ENCODE measurements at regions not wholly inside any gene's neighbourhood (a gene's known extent, or its start where the extent isn't known, plus 50 kb on each side); places are given as distances from the start of the nearest gene placed in this dataset.

DNA sequence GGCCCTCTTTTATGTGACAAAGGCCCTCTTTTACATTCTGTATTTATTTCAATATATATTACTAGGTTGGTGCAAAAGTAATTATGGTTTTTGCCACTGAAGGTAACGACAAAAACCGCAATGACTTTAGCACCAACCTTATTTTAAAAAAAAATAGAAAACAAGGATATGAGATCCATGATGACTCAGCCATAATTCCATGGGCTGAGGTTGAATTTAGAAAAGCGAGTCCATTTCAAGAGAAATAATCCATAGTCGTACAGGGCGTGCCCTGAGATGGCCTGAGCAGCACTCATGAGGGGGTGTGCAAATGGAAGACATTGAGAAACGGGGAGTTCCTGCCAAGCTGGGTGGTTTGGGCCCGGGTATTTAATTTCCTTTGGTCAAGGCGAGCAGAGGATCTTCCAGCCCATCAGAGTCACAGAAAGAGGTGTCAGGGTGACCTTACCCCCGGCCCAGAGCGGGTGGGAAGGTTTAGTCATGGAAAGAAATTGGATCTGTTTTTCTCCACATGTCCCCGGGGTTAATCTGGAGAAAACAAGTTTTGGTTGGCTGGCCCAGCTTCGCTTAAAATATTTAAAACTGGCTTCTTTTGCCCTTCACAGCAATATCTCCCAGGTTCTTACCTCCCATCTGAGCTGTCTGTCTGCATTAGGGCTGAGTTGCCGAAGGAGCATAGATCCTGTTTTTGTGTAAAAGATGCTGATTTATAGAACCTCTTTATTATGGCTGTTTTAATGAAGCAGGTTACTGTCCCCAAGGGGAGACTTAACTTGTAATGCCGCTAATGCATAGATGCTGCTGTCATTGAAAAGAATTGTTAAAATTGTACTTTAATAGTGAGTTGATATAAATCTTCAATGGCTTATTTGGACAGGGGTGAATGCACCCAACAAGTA lies 255.6 kb downstream of the PREX1 start:
- DNase-seq: peak; percentile 19

DNA sequence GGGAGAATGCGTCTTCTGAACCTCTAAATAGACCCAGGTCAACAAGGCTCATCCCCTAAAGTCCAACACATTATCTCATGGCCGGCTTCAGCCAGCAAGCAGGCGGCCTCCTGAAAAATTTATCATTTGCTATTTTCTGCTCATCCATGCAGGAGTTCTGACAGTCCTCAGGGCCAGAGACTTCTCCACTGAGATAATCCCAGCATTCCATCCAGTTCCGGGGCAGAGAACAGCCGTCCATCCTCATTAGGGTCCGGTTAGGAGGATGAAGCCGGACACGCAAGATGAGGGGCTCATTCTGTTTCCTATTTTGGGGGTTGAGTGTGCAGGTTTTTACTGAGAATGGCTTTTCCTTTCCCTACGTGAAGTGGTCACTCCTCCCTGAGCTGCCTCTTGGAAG lies 258.1 kb downstream of the PREX1 start:
- no peak for DNase-seq

DNA sequence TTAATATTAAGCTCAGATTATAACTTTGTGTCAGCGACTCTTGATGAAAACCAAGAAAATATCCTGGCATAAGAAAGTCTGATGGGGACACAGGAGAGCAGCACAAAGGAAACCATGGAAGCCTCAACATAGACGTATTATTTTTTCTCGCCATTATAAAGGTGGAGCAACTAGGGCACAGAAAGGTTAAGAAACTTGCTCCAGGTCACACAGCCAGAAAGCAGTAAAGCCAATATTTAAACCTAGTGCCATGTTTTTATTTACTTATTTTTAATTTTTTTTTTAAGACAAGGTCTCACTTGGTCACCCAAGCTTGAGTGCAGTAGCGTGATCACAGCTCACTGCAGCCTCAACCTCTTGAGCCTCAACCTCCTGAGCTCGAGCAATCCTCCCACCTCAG lies 259.3 kb downstream of the PREX1 start:
- DNase-seq: no peak

DNA sequence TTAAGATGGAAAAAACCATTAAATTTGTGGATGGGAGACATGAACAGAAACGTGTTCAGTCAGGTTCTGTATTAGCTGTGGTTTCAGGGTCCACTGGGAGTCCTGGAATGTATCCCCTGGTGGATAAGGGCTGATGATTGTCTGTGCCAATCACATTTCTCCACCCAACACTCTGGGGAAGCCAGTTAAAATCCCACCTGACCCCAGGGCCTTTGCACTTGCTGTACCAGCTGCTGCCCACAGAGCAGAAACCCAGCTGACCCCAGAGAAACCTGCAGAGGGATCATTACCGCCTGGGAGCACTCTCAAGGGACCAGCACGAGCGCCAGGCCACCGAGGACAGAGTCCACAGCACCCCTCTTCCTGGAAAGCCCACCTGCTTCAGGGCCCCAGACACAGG lies 260.7 kb downstream of the PREX1 start:
- DNase-seq: peak; percentile 20

DNA sequence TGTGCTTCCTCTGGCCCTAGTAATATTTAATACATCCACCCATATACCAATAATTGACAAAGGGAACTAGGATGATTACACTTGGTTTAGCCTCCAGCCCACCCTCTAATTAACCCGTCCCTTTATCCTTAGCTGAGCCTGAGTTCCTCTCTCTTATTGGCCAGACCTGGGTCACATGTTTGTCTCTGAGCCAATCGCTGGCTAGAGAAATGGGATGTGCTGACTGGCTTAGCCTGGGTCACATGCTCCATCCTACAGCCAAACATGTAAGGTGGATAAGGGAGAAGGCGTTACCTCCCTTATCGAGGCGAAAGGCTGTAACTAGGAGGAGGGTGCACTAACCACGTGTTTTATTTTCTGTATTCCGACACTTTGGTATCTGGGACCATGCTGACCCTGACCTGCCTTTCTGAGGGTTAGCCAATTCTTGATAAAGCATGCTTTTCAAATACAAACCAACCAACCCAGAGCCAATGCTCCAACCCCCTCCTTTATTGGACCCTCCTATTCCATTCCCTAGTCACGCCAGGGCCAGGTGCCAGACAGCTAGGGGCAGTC lies 262.7 kb downstream of the PREX1 start:
- DNase-seq: no peak

DNA sequence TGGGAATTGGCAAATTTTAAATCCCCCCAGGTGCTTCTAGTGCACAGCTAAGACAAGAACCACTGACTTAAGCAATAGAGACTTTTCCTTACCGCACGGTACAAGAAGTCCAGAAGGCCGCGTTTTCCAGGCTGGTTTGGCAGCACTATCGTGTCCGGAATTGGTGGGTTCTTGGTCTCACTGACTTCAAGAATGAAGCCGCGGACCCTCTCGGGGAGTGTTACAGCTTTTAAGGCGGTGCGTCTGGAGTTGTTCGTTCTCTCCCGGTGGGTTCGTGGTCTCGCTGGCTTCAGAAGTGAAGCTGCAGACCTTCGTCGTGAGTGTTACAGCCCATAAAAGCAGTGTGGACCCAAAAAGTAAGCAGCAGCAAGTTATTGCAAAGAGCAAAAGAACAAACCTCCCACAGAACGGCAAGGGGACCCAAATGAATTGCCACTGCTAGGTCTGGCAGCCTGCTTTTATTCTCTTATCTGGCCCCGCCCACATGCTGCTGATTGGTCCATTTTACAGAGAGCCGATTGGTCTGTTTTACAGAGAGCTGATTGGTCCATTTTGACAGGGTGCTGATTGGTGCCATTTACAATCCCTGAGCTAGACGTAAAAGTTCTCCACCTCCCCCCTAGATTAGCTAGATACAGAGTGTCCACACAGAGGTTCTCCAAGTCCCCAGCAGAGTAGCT lies 264.5 kb downstream of the PREX1 start:
- DNase-seq: no peak

DNA sequence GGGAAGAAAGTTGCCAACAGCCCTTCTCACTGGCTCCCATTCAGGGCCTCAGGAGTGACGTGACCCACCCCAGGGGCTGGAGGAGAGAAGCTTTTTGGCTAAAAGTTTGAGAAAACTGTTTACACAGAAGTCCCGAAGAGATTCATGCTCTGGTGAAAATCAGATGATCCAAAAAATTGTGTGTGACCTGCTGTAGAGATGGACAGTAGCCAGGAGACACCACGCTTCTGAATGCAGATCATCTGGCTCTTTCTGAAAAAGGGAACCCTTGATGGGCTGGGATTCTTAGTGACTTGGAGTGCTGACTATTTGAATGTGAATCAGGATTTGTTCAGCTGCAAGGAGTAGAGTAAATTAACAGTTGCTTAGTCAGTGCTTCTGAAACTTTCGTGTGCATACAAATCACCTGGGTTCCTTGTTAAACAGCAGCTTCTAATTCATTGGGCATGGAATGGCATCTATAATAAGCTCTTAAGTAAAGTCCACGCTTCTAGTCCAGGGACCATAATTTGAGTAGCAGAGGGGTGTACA lies 265.1 kb downstream of the PREX1 start:
- DNase-seq: no peak

DNA sequence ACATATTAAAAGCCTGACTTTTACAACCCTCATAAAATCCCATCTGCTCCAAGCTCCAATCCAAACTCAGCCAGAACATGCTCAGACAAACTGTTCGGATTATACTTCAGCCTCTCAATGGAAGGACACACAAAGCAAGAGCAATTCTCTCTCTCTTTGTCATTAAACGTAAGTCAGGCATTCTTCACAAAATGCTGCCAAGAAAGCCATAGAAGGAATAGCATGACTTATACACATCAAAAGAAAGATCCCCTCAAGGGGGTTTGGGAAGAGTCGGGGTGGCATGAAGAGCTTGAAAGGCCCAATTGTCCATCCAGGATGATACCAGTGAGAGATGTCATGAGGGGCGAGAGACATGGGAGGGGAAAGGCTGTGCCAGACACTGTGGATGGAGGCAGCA lies 268.9 kb downstream of the PREX1 start:
- DNase-seq: peak; percentile 57

DNA sequence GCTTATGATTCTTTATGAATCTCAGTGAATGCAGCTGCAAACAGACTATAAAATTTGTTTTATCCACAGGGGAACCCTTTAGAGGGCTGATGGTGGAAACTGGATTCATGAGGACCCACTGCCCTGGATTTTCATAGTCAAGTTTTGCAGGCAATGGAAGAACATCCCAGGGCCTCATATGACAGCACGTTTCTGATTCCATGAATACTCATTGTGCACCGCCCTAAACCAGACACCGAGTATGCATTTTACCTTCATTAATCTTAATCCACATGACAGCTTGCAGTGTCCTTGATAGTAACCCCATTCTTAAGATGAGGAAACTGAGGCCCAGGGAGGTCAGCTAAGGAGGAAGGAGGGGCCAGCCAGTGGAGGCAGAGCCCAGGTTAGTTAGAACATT lies 270.4 kb downstream of the PREX1 start:
- DNase-seq: no peak

DNA sequence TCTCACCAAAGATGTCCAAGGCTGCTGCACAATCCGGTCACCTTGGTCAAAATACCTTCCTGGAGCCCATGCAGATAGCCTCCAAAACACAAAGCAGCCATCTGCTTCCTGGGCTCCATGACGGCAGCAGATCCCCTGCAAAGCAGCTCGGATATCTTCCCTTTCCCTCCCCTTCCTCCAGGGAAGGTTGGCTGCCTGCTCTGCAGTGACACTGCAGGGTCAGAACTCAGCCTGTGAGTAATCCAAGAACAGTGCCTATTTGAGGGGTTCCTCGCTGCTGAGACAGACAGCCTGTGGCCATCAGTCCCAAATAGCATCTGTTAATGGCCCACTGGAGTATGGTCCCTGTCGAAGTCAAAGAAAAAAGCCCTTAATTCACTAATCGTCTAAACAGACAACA lies 270.8 kb downstream of the PREX1 start:
- peak; percentile 77 for DNase-seq

DNA sequence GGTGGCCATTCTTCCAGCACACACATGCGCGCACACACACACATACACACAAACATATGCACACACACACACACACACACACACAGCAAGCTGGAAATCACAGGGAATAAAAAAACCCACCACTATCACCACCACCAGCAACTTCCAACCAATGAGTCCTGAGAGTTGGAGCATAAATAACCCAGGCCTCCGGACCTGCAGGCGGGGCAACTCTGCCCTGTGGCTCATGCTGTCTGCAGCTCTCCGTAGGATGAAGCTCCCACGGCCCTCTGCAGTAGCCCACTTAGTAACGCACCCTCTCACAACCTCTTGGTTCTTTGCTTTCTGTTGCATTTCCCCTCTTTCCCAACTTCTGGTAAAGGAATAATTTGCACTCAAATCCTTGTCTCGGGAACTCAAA lies 275.2 kb downstream of the PREX1 start:
- no peak for DNase-seq

DNA sequence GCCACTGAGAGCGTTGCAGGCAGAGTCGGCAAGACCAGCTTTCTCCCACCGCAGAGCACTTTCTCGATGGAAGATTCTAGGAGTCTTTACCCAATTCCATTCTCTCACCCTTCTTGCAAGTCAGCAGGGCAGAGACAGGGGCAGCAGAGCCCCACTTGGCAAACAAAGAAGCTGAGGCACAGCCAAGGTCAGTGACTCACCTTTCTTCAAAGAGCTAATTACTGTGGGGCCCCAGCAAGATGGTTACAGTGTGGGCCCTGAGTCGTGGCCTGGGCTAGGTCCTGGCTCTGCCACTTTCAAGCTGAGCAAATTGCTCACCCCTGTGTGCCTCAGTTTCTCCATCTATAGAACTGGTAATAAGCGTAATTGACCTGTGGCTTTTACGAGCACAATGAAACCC lies 277.0 kb downstream of the PREX1 start:
- DNase-seq: no peak

DNA sequence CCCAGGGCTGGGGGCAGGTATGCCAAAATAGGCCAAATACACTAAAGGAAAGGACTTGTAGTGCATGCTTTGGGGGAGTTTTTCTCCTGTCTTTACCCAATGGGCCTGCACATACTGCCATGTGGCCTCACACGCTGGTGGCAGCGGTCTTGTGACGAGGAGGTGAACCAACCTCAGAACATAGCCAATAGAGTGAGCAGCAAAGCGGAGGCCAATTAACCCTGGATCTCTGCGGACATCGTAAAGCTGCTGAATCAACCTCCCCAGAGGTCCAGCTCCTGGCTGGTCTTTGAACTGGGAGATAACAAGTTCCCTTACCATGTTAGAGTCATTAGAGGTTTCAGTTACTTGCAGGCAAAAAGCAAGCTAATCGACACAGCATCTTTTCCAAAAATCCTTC lies 280.1 kb downstream of the PREX1 start:
- no peak for DNase-seq

DNA sequence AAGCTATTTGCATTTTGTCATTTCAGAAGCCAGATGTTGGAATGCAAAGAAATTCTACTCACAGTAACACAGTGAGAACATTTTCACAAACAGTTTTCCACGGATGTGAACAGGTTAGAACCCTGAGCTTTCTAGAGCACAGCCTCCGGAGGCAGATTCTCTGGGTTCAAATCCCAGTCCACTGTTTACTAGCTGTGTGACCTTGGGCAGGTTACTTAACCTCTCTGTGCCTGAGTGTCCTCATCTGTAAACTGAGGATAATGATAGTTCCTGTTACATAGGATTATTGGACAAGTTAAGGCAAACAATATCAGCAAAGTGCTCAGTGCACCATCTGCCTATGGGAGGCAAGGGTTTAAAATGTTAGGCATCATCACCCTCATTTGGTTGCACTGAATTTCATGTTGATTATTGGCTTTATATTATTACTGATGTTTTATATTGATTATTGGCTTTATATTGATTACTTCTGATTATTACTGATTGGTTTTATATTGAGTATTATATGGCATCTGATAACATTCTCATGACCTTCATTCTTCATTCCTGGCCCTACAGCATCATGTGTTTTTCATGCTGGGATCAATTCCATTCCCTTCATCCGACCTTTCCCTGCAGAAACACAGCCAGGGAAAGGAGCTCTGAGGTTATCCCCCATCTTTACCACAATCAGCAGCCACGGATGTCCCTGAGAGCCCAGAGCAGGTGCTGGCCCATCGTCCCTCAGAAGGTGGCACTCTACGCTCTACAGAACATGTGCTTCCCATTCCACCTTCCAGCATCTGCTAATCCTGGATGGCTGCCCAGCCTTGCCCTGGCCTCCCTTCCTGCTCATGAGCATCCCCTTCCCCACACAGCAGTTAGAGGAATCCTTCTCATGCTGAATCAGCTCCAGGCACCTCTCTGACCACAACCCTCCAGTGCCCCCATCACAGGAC lies 283.1 kb downstream of the PREX1 start:
- DNase-seq: peak; percentile 89

DNA sequence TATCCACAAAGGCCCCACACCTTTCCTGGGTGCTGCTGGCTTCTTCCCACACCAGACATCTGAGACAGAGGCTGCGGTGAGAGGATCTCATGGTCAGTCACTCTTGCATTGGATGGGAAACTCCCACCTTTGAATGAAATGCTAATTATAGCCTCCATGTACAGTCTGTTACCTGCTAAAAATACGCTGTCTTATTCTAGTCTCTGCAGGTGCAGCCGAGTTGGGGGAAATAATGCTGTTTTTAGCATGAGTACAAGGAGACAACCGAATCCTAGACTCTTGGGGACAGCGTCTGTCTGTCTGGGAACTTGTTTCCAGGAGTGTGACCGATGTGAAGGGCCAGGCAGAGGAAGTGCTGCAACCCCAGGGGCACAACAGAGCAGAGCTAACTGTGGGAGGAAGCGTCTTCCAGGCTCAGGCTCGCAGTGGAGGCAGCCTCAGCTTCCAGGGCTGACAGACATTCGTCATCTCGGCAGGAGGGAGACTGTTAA lies 286.2 kb downstream of the PREX1 start:
- DNase-seq: no peak

DNA sequence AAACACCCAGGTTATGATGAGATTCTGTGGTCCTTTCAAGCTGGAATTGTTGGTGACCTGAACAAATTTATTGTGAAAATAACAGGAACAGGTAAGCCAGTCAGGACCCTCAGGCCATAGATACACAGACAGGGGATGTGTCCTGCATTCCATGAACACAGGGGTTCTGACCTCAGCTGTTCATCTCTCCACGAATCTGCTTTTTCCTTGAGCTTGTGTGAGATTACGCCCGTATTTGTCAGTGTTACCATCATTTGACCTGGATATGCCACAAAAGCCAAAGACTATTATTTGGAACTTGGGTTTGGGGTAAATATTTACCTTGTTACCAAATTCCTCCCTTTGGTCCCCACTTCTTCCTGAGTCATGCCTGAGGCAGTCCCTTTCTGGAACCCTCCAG lies 288.9 kb downstream of the PREX1 start:
- DNase-seq: no peak

DNA sequence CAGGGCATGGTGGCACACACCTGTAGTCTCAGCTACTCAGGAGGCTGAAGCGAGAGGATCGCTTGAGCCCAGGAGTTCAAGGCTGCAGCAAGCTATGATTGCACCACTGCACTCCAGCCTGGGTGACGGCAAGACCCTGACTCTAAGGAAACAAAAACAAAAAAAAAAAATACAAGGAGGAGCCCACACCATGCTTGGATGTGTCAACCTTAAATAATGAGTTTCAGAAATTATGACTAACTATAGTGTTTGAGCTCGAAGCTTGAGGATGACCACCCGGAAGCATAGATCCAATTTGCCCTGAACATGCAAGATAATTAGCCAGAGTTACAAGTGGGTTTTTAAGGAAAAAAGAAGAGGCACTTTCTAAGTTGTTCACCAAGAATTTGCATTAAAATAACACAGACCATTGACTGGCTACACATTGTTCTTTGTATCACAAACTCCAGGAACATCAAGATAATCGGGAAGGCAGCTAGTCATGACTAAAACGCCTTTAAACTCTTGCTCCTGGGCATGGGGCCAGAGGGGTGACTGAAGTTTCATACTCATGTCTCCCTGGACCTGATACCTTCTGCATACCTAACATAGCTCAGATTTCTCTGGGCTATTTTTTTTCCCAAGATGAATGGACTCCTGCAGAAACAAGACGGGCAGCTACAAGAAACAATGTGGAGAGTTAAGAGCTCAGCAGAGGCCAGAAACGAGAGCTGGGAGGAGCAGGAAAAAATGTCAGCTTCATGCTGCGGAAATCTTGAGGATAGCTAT lies 289.6 kb downstream of the PREX1 start:
- no peak for DNase-seq

DNA sequence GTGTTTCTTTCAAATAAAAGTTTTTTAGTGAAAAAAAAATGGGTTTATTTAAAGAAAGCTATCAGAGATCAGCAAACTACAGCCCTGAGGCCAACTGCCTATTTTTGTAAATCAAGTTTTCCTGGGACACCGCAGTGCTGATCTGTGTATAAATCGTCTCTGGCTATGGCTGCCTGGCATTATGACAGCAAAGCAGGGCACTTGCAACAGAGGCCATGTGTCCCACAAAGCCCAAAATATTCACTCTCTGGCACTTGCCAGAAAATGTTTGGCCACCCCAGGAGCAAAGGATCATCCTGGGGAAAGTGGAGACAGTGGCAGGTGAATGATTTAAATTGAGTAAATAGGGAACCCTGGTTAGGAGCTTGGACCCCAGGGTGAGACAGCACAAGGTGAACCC lies 291.6 kb downstream of the PREX1 start:
- DNase-seq: no peak

DNA sequence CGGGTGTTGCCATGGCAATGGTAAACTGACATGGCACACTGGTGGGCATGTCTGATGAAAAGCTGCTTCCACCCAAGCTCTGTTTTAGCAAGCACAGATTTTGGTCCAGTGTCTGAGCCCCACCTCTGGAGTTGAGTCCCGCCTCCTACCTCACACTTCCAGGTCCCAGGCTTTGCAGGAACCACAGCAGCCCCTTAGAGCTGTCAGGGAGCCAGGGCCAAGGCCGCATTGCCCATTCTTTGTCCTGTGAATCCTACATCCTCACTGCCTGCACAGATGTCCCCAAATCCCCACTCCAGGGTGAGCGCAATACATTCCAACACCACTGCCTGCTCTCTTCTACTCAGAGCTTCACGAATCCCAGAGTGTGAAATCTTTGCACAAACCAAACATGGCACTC lies 292.2 kb downstream of the PREX1 start:
- no peak for DNase-seq

DNA sequence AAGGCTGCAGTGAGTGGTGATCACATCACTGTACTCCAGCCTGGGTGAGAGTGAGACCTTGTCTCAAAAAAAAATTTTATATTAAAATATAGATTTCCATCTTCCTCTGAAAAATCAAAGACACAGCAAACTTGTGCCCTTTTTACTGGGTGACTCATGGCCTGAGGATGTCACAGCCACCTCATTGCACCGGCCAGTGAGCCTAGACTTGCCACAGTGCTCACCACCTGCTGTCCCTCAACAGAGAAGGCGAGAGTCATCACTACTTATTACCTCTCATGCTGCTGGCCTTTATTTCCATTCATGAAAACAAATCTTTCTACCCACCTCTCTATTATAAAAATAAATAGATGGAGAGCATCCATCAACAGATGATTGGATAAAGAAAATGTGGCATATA lies 295.8 kb downstream of the PREX1 start:
- DNase-seq: no peak

DNA sequence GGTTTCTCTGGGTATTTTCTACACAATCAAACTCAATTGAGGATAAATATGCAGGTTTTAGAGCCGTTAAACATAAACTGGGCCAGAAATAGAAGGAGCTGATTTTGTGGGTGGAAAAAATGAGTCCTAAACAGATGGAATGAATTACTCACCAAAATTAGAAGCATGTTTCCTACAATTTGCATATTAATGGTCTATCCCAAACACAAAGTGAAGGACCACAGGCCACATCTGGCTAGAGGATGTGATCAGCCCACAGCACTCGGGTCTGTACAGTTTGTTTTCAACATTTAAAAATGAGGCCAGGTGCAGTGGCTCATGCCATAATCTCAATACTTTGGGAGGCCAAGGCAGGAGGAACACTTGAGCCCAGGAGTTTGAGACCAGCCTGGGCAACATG lies 296.3 kb downstream of the PREX1 start:
- no peak for DNase-seq

DNA sequence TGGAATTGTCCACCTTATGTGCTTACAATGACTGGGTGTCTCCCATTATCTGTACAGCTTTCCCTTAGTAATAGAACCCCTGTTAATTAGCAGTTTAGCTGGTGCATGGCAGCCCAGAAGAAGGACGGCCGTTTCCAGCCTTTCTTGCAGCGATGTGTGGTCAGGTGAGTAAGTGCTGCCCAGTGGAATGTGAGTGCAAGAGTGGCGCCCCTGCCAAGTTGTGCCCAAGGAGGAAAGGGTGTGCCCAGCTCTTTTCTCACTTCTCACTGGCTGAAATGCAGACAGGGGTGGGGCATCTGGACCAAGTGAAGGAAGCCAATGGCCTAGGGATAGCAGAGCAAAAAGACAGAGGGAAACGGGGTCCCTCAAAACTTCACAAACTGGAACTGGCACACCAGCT lies 296.8 kb downstream of the PREX1 start:
- no peak for DNase-seq
